Gastrocnemius medialis (tissue), 4 donors: ENCODE measurements at regions not wholly inside any gene's neighbourhood (a gene's known extent, or its start where the extent isn't known, plus 50 kb on each side); places are given as distances from the start of the nearest gene placed in this dataset.

ENCODE experiments used
- ATAC-seq, 2 donors: fragments of 150-250 bp; one replicate each; pipeline ENCODE4 v1.9.1; 2016
- DNase-seq, 2 donors: peaks; one replicate each; pipeline ENCODE4 v3.0.0-alpha.2; 2019
- H3K27ac ChIP-seq, 4 donors: fragments of 200-600 bp; sonication (generic); 1 replicate in 1 of 4; 2 replicates in 3 of 4; pipeline ENCODE4 v1.5.1; 2016 to 2018; ENCODE audit warnings: mild to moderate bottlenecking in 2 of 4, moderate library complexity in 1 of 4
- H3K27me3 ChIP-seq, 3 donors: fragments of 200-600 bp; sonication (generic) in 2 of 3; 1 replicate in 1 of 3; 2 replicates in 2 of 3; pipeline versions ENCODE4 v1.5.1 to v1.6.0; 2016 to 2019; ENCODE audit warnings: mild to moderate bottlenecking in 1 of 3, moderate library complexity in 1 of 3
- H3K36me3 ChIP-seq, 2 donors: fragments of 200-600 bp; sonication (generic) in 1 of 2; one replicate each; pipeline ENCODE4 v1.5.1; 2017 to 2018
- H3K4me1 ChIP-seq, 2 donors: fragments of 200-600 bp; sonication (generic) in 1 of 2; one replicate each; pipeline ENCODE4 v1.5.1; 2016 to 2017; ENCODE audit warnings: mild to moderate bottlenecking in 2 of 2
- H3K4me3 ChIP-seq, 4 donors: fragments of 200-600 bp; sonication (generic) in 3 of 4; 1 replicate in 1 of 4; 2 replicates in 3 of 4; pipeline ENCODE4 v1.5.1; 2016 to 2019; ENCODE audit warnings: mild to moderate bottlenecking in 2 of 4
- H3K9me3 ChIP-seq, 3 donors: fragments of 200-600 bp; sonication (generic) in 2 of 3; 1 replicate in 1 of 3; 2 replicates in 2 of 3; pipeline ENCODE4 v1.5.1; 2016 to 2019
- POLR2A ChIP-seq, 2 donors: fragments of 450-650 bp; IDR thresholded peaks; one replicate each; pipeline ENCODE4 v1.6.1; 2017; ENCODE audit warnings: antibody characterized with exemption in 2 of 2, mild to moderate bottlenecking in 2 of 2, moderate library complexity in 2 of 2
- in situ Hi-C, 4 donors: fragments of 200-750 bp; cut with MboI; loops; one replicate each; pipeline versions ENCODE4 v1.15.0 to v1.8.0; 2017; ENCODE audit warnings: low sequenced_read_pairs in 4 of 4
- intact Hi-C: fragments of 100-400 bp; cut with DNase I; formaldehyde crosslinking; loops from one replicate; pipeline ENCODE4 v1.15.1; 2023; ENCODE audit warnings: low total_unique reads
- TF ChIP-seq, protein P1 (sequence below), 5 experiments: fragments of 450-650 bp in 3 of 5; fragments of 200-600 bp in 2 of 5; sonication (generic) in 2 of 5; IDR thresholded peaks in 4 of 5; conservative IDR thresholded peaks in 1 of 5; 1 replicate in 4 of 5; 2 replicates in 1 of 5; pipeline ENCODE4 v1.5.1; 2016 to 2019; ENCODE audit warnings: antibody characterized with exemption in 5 of 5, mild to moderate bottlenecking in 3 of 5, moderate library complexity in 3 of 5

DNA sequence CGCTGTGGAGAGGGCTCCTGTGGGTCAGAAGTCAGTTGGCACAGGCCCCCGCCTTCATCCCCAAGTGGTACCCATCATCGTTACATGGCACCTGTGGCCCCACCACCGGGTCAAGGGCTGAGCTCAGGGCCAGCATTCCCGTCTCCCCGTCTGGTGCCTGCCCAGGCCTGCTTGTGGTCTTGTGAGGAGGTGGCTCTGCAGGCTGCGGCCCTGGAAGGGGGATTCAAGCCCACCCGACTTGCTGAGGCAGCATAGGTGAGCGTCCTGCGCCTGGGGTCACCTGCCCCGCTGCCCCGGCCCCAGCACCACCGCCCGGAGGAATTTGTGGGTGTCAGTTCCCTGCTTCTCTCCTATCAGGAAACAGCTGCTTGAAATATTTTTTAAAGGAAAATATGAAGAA is 53.0 kb upstream of the EN2 start:
- H3K27ac ChIP-seq: no peak overlapping the region
- H3K9me3 ChIP-seq: no peaks in the 10 kb centered on the region
- H3K36me3 ChIP-seq: no peaks in the 10 kb centered on the region
- ATAC-seq (no peak), DNase-seq (no peak)
- H3K27me3 ChIP-seq: peaks cover 26 to 55% (median 39%) of the 10 kb centered on the region in 3 donors
- TF ChIP-seq, protein P1, sequence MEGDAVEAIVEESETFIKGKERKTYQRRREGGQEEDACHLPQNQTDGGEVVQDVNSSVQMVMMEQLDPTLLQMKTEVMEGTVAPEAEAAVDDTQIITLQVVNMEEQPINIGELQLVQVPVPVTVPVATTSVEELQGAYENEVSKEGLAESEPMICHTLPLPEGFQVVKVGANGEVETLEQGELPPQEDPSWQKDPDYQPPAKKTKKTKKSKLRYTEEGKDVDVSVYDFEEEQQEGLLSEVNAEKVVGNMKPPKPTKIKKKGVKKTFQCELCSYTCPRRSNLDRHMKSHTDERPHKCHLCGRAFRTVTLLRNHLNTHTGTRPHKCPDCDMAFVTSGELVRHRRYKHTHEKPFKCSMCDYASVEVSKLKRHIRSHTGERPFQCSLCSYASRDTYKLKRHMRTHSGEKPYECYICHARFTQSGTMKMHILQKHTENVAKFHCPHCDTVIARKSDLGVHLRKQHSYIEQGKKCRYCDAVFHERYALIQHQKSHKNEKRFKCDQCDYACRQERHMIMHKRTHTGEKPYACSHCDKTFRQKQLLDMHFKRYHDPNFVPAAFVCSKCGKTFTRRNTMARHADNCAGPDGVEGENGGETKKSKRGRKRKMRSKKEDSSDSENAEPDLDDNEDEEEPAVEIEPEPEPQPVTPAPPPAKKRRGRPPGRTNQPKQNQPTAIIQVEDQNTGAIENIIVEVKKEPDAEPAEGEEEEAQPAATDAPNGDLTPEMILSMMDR (IDR thresholded peaks at IDR 0.05 in 4 of 5, conservative IDR thresholded peaks at IDR 0.05 in 1 of 5): no peak
- TF ChIP-seq POLR2A (IDR thresholded peaks at IDR 0.05): no peak
- H3K4me3 ChIP-seq: no peak overlapping the region
- in situ Hi-C loops: no loop called here
- intact Hi-C loops: no loop called here
- H3K4me1 ChIP-seq: no peaks in the 10 kb centered on the region

DNA sequence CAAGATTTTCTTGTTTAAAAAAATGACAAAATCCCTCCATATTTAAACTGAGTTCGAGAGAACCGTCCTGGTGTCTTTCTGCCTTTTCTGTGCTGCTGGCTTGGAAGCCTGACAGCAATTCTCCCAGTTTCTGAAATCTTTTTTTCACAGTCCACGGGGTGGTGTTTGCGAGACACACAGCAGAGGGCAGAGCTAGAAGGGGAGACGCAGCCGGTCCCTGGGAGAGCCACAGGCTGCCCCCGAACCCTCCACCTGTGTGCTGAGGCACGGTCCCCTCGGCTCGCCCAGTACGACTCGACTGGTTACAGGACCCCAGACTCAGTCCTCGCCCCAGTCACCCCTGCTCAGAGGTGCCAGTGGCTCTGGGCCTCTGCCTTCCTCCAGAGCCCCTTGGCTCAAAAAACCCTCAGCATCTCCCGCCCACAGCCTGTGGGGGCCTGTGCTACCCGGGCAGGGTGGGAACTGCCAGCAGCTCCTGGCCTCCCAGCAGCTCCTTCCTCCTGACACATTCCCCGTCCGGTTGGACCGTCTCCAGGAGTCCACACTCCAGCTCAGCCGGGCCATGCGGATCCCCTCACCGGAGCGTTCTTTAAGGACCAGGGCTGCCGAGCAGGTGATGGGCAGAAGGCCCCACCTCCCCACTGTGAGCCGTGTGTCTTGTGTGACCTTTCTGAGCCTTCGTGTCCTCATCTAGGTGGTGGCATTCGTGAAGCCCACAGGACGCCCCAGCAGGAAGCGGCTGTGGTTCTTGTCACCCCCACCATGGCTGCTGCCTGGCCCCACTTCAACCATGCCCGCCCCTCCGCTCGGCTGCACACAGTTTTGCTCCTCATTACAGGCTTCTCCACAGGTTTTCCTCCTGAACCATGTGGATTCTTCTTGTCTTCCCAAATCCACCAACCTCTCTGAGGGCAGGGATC is 52.3 kb upstream of the EN2 start:
- Histone ChIP-seq H3K4me3 (no peak overlapping the region), H3K36me3 (no peaks in the 10 kb centered on the region), H3K27ac (no peak overlapping the region), H3K9me3 (no peaks in the 10 kb centered on the region), H3K4me1 (no peaks in the 10 kb centered on the region), H3K27me3 (peaks cover 19 to 55% (median 39%) of the 10 kb centered on the region in 3 donors)
- ATAC-seq (no peak), DNase-seq (no peak)
- intact Hi-C loops: no loop called here
- in situ Hi-C loops: no loop called here
- TF ChIP-seq, protein P1 (IDR thresholded peaks at IDR 0.05 in 4 of 5, conservative IDR thresholded peaks at IDR 0.05 in 1 of 5): no peak
- no peak for TF ChIP-seq POLR2A (IDR thresholded peaks at IDR 0.05)

GRCh38 chr7:155407799-155408198 is 50.1 kb upstream of the EN2 start:
- H3K36me3 ChIP-seq: no peaks in the 10 kb centered on the region
- H3K27me3 ChIP-seq: peaks cover 24 to 47% (median 36%) of the 10 kb centered on the region in 3 donors
- in situ Hi-C loops: no loop called here
- TF ChIP-seq, protein P1 (IDR thresholded peaks at IDR 0.05 in 4 of 5, conservative IDR thresholded peaks at IDR 0.05 in 1 of 5): no peak
- no peak for TF ChIP-seq POLR2A (IDR thresholded peaks at IDR 0.05)
- H3K4me3 ChIP-seq: no peak overlapping the region
- H3K27ac ChIP-seq: no peak overlapping the region
- no peak for DNase-seq
- intact Hi-C loops: no loop called here
- no peaks in the 10 kb centered on the region for H3K4me1 ChIP-seq
- H3K9me3 ChIP-seq: no peaks in the 10 kb centered on the region
- ATAC-seq: no peak
